A549 (cell line): ENCODE measurements at regions not wholly inside any gene's neighbourhood (a gene's known extent, or its start where the extent isn't known, plus 50 kb on each side); places are given as distances from the start of the nearest gene placed in this dataset.

Source experiments
- CTCF ChIP-seq: fragments of >200 bp; sonication (Bioruptor Twin); formaldehyde crosslinking; IDR thresholded peaks from 3 replicates; pipeline ENCODE4 v1.5.1; 2016
- EP300 ChIP-seq, 2 experiments: fragments of >200 bp; sonication (Bioruptor Twin); formaldehyde crosslinking; IDR thresholded peaks; 2 replicates in 1 of 2; 3 replicates in 1 of 2; pipeline ENCODE4 v1.6.1; 2016 to 2017
- JUN ChIP-seq, 2 experiments: fragments of >200 bp; sonication (Bioruptor Twin); formaldehyde crosslinking; IDR thresholded peaks; 2 replicates in 1 of 2; 3 replicates in 1 of 2; pipeline ENCODE4 v1.6.1; 2016 to 2017
- POLR2A ChIP-seq: IDR thresholded peaks from 2 replicates; pipeline ENCODE4 v1.6.1; 2012; ENCODE audit warnings: mild to moderate bottlenecking, low read length

- TF ChIP-seq CTCF (no peak), EP300 (IDR thresholded peaks at IDR 0.05) (no peak), JUN (IDR thresholded peaks at IDR 0.05) (no peak), POLR2A (no peak)
These were observed 358.8 kb upstream of the JAG1 start for GRCh38 chr20:11032611-11033010.
